ENCODE measurements at regions not wholly inside any gene's neighbourhood (a gene's known extent, or its start where the extent isn't known, plus 50 kb on each side); places are given as distances from the start of the nearest gene placed in this dataset.
A peak's percentile ranks its signal among the peaks of the same experiment; 100 is the strongest.

DNA sequence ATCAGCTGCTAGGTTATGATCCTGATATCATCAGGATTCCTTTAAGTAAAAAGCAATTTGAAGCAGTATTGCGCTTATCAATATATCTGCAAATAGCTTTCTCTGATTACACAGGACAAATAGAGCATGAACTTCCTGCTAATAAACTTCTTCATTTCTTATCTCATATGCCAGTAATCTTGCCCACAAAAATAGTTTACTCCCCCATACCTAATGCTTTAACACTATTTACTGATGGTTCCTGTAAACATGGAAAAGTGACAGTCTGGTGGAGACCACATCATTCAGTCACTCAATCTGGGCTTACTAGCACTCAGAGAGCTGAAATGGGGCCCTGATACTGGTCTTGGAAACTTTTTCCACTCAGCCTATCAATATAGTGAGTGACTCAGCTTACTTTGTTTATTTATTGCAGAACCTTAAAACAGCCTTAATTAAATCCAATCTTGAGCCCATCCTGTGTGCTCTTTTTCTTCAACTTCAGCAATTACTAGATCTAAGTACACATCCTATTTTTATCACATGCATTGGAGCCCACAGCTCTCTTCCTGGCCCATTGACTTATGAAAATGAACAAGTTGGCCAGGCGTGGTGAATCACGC lies 1464.3 kb downstream of the UQCRFS1 start:
- intact Hi-C loops (cut with micrococcal nuclease): no loop called here
- Mint-ChIP-seq H3K9me3 (peaks cover 2 to 31% (median 11%) of the 10 kb centered on the region in 8 donors), H3K4me3 (no peak overlapping the region), H3K27ac (no peak overlapping the region), H3K36me3 (peaks cover 4 to 8% of the 10 kb centered on the region in 2 donors), H3K4me1 (peaks cover 6 to 24% (median 7%) of the 10 kb centered on the region in 4 donors), H3K27me3 (no peaks in the 10 kb centered on the region)
- no peak for DNase-seq
- no peaks in the 10 kb centered on the region for H3K4me1 ChIP-seq (ENCODE audit: insufficient read depth, low read length)
- ChIA-PET POLR2A (ENCODE audit: partially characterized antibody) (no interaction called here), CTCF (ENCODE audit: partially characterized antibody) (no interaction called here)
- H3K9me3 ChIP-seq (ENCODE audit: control insufficient read depth in 1 of 2, low read length in 2 of 2): no peaks in the 10 kb centered on the region
- no peaks in the 10 kb centered on the region for H3K27me3 ChIP-seq (ENCODE audit: insufficient read depth, low read length)
- no peaks in the 10 kb centered on the region for H3K36me3 ChIP-seq (ENCODE audit: insufficient read depth, low read length)
- no peak overlapping the region for H3K27ac ChIP-seq (ENCODE audit: low read depth, low read length)
- H3K4me3 ChIP-seq (ENCODE audit: low read length in 2 of 2): no peak overlapping the region

DNA sequence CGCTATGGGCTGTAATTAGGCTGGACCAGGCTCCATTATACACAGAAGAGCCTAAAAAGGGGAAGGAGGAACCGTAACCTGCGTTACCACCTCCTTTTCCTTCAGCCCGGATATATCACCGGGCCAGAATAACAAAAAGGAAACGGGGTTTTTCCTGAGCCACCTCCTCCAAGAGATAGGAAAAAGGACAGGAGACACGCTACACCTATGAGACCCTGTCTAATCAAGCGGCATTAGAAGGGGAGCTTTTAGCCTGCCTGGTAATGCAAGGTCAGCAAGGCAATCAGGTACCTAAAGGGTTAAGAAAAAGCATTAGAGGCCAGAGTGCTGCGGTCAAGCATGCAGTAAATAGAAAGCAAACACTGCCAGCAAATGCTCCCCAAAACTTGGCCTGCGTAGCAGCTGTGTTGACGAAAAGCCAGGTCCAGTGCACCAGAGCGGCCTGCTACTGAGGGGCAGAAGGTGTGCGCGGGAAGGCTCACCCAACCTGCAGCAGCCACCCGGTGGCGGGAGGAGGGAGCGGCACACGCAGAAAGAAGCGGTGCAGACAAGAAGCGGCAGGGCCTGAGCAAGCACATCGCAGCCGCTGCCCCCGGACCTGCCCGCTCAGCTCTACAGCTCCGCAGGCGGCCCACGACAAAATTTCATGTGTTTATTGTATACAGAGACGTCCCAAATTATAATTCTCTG lies 1466.1 kb downstream of the UQCRFS1 start:
- H3K36me3 ChIP-seq (ENCODE audit: insufficient read depth, low read length): no peaks in the 10 kb centered on the region
- peaks cover 6 to 24% (median 7%) of the 10 kb centered on the region in 4 donors for H3K4me1 Mint-ChIP-seq
- peaks cover 4 to 21% of the 10 kb centered on the region in 2 donors for H3K36me3 Mint-ChIP-seq
- no peaks in the 10 kb centered on the region for H3K27me3 ChIP-seq (ENCODE audit: insufficient read depth, low read length)
- no peak overlapping the region for H3K27ac Mint-ChIP-seq
- intact Hi-C loops (cut with micrococcal nuclease): no loop called here
- no peak overlapping the region for H3K4me3 ChIP-seq (ENCODE audit: low read length in 2 of 2)
- no peaks in the 10 kb centered on the region for H3K9me3 ChIP-seq (ENCODE audit: control insufficient read depth in 1 of 2, low read length in 2 of 2)
- peaks cover 2 to 27% (median 11%) of the 10 kb centered on the region in 8 donors for H3K9me3 Mint-ChIP-seq
- POLR2A ChIA-PET (ENCODE audit: partially characterized antibody): no interaction called here
- peak overlapping the region in 2 of 8 donors; percentile 13 to 19 for H3K4me3 Mint-ChIP-seq
- CTCF ChIA-PET (ENCODE audit: partially characterized antibody): no interaction called here
- H3K27ac ChIP-seq (ENCODE audit: low read depth, low read length): no peak overlapping the region
- H3K27me3 Mint-ChIP-seq: no peaks in the 10 kb centered on the region
- no peak for DNase-seq
- no peaks in the 10 kb centered on the region for H3K4me1 ChIP-seq (ENCODE audit: insufficient read depth, low read length)

DNA sequence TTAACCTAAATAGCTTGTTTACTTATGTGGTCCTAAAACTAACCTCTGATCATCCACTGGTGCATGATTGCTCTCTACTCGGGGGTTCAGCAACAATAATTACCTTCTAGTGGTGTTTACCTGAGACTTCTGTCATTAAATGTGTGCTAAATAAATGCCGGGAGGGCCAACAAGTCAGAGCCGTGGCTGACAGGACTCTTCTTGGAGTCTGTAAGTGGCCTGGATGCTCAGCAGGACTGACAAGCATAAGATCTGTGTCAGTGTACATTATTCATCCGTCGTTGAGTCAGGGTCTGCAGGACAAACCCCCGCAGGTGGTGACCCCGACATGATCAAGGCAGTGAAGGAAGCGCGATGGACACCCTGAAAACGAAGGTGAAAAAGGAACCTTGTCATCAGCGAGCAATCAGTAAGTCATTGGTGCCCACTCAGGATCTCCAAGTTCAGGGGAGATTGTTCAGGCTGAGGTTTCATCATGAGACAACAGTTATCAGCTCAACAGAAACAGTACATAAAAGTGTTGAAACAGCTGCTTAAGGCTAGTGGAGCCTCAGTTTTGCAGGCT lies 1466.9 kb downstream of the UQCRFS1 start:
- no peaks in the 10 kb centered on the region for H3K27me3 ChIP-seq (ENCODE audit: insufficient read depth, low read length)
- intact Hi-C loops (cut with micrococcal nuclease): no loop called here
- Mint-ChIP-seq H3K9me3 (peaks cover 2 to 30% (median 13%) of the 10 kb centered on the region in 8 donors), H3K27ac (no peak overlapping the region), H3K4me3 (no peak overlapping the region), H3K4me1 (peaks cover 6 to 24% (median 7%) of the 10 kb centered on the region in 4 donors), H3K27me3 (no peaks in the 10 kb centered on the region), H3K36me3 (peaks cover 6 to 25% of the 10 kb centered on the region in 2 donors)
- no peaks in the 10 kb centered on the region for H3K4me1 ChIP-seq (ENCODE audit: insufficient read depth, low read length)
- no peak for DNase-seq
- H3K36me3 ChIP-seq (ENCODE audit: insufficient read depth, low read length): no peaks in the 10 kb centered on the region
- H3K9me3 ChIP-seq (ENCODE audit: control insufficient read depth in 1 of 2, low read length in 2 of 2): no peaks in the 10 kb centered on the region
- ChIA-PET CTCF (ENCODE audit: partially characterized antibody) (no interaction called here), POLR2A (ENCODE audit: partially characterized antibody) (no interaction called here)
- no peak overlapping the region for H3K4me3 ChIP-seq (ENCODE audit: low read length in 2 of 2)
- no peak overlapping the region for H3K27ac ChIP-seq (ENCODE audit: low read depth, low read length)

DNA sequence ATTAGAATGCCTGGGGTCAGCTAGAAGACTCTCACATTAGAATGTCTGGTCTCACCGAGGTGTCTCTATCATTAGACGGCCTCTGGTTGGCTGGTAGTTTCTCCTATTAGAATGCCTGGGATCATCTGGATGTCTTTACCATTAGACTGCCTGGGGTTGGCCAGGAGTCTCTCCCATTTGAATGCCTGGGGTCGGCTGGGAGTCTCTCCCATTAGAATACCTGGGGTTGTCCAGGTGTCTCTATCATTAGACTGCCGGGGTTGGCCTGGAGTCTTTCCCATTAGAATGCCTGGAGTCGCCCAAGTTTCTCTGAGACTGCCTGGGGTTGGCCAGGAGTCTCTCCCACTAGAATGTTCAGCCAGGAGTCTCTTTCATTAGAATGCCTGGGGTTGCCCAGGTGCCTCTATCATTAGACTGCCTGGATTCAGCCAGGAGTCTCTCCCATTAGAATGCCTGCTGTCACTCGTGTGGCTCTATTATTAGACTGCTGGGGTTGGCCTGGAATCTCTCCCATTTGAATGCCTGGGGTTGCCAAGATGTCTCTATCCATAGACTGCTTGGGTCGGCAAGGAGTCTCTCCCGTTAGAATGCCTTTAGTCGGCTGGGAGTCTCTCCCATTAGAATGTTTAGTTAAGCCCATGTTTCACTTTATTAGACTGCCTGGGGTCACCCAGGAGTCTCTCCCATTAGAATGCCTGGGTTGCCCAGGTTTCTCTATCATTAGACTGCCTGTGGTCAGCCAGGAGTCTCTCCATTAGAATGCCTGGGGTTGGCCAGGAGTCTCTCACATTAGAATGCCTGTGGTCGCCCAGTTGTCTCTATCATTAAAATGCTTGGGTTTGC lies 1467.8 kb downstream of the UQCRFS1 start:
- H3K4me3 Mint-ChIP-seq: no peak overlapping the region
- no peaks in the 10 kb centered on the region for H3K9me3 ChIP-seq (ENCODE audit: control insufficient read depth in 1 of 2, low read length in 2 of 2)
- H3K27me3 ChIP-seq (ENCODE audit: insufficient read depth, low read length): no peaks in the 10 kb centered on the region
- H3K4me1 ChIP-seq (ENCODE audit: insufficient read depth, low read length): no peaks in the 10 kb centered on the region
- H3K9me3 Mint-ChIP-seq: peaks cover 2 to 36% (median 16%) of the 10 kb centered on the region in 8 donors
- POLR2A ChIA-PET (ENCODE audit: partially characterized antibody): no interaction called here
- no peak overlapping the region for H3K27ac Mint-ChIP-seq
- no peaks in the 10 kb centered on the region for H3K27me3 Mint-ChIP-seq
- DNase-seq: no peak
- H3K4me3 ChIP-seq (ENCODE audit: low read length in 2 of 2): no peak overlapping the region
- H3K36me3 Mint-ChIP-seq: peaks cover 9 to 34% of the 10 kb centered on the region in 2 donors
- H3K36me3 ChIP-seq (ENCODE audit: insufficient read depth, low read length): no peaks in the 10 kb centered on the region
- H3K27ac ChIP-seq (ENCODE audit: low read depth, low read length): no peak overlapping the region
- H3K4me1 Mint-ChIP-seq: peaks cover 6 to 24% (median 7%) of the 10 kb centered on the region in 4 donors
- CTCF ChIA-PET (ENCODE audit: partially characterized antibody): no interaction called here
- intact Hi-C loops (cut with micrococcal nuclease): no loop called here

DNA sequence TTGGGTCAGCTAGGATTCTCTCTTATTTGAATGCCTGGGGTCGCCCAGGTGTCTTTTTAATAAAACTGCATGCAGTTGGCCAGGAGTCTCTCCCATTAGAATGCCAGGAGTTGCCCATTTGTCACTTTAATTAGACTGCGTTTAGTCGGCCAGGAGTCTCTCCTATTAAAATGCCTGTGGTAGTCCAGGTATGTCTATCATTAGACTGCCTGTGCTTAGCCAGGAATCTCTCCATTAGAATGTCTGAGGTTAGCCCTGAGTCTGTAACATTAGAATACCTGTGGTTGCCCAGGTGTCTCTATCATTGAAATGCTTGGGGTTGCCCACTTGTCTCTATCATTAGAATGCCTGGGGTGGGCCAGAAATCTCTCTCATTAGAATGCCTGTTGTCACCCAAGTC lies 1470.9 kb downstream of the UQCRFS1 start:
- Histone ChIP-seq H3K27me3 (ENCODE audit: insufficient read depth, low read length) (no peaks in the 10 kb centered on the region), H3K9me3 (ENCODE audit: control insufficient read depth in 1 of 2, low read length in 2 of 2) (peaks cover 0 to 11% of the 10 kb centered on the region in 2 donors), H3K4me1 (ENCODE audit: insufficient read depth, low read length) (no peaks in the 10 kb centered on the region), H3K36me3 (ENCODE audit: insufficient read depth, low read length) (no peaks in the 10 kb centered on the region), H3K4me3 (ENCODE audit: low read length in 2 of 2) (no peak overlapping the region), H3K27ac (ENCODE audit: low read depth, low read length) (no peak overlapping the region)
- Mint-ChIP-seq H3K27me3 (no peaks in the 10 kb centered on the region), H3K27ac (no peak overlapping the region), H3K9me3 (peaks cover 2 to 57% (median 35%) of the 10 kb centered on the region in 8 donors), H3K36me3 (peaks cover 35 to 61% of the 10 kb centered on the region in 2 donors), H3K4me1 (peaks cover 4 to 17% (median 7%) of the 10 kb centered on the region in 4 donors), H3K4me3 (no peak overlapping the region)
- CTCF ChIA-PET (ENCODE audit: partially characterized antibody): no interaction called here
- intact Hi-C loops (cut with micrococcal nuclease): no loop called here
- POLR2A ChIA-PET (ENCODE audit: partially characterized antibody): no interaction called here
- DNase-seq: no peak

DNA sequence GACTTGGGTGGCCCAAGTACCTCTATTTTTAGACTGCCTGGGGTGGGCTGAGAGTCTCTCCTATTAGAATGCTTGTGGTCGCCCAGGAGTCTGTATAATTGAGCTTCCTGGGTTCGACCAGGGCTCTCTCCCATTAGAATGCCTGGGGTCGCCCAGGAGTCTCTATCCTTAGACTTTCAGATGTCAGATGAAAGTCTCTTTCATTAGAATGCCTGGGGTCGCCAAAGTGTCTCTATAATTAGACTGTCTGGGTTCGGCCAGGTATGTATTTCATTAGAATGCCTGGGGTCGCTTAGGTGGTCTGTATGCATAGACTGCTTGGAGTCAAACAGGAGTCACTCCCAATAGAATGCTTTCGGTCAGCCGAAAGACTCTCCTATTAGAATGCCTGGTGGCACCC lies 1471.7 kb downstream of the UQCRFS1 start:
- POLR2A ChIA-PET (ENCODE audit: partially characterized antibody): no interaction called here
- Histone ChIP-seq H3K27ac (ENCODE audit: low read depth, low read length) (no peak overlapping the region), H3K27me3 (ENCODE audit: insufficient read depth, low read length) (no peaks in the 10 kb centered on the region), H3K4me3 (ENCODE audit: low read length in 2 of 2) (no peak overlapping the region), H3K36me3 (ENCODE audit: insufficient read depth, low read length) (no peaks in the 10 kb centered on the region), H3K4me1 (ENCODE audit: insufficient read depth, low read length) (no peaks in the 10 kb centered on the region), H3K9me3 (ENCODE audit: control insufficient read depth in 1 of 2, low read length in 2 of 2) (peaks cover 0 to 11% of the 10 kb centered on the region in 2 donors)
- H3K27ac Mint-ChIP-seq: no peak overlapping the region
- H3K4me3 Mint-ChIP-seq: no peak overlapping the region
- peaks cover 4 to 9% (median 6%) of the 10 kb centered on the region in 4 donors for H3K4me1 Mint-ChIP-seq
- intact Hi-C loops (cut with micrococcal nuclease): no loop called here
- peaks cover 43 to 67% of the 10 kb centered on the region in 2 donors for H3K36me3 Mint-ChIP-seq
- H3K9me3 Mint-ChIP-seq: peaks cover 2 to 65% (median 42%) of the 10 kb centered on the region in 8 donors
- DNase-seq: no peak
- CTCF ChIA-PET (ENCODE audit: partially characterized antibody): no interaction called here
- H3K27me3 Mint-ChIP-seq: no peaks in the 10 kb centered on the region

DNA sequence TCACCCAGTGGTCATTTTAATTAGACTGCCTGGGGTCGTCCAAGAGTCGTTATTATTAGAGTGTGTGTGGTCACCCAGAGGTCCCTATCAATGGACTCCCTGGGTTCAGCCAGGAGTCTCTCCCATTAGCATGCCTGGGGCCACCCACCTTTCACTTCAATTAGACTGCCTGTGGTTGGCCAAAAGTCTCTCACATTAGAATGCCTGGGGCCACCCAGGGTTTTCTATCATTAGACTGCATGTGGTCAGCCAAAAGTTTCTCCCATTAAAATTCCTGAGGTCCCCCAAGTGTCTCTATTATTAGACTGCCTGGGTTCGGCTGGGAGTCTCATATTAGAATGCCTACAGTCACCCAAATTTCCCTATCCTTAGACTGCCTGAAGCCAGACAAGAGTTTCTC lies 1472.6 kb downstream of the UQCRFS1 start:
- no peak overlapping the region for H3K27ac Mint-ChIP-seq
- H3K9me3 Mint-ChIP-seq: peaks cover 2 to 66% (median 49%) of the 10 kb centered on the region in 8 donors
- H3K4me3 ChIP-seq (ENCODE audit: low read length in 2 of 2): no peak overlapping the region
- ChIA-PET POLR2A (ENCODE audit: partially characterized antibody) (no interaction called here), CTCF (ENCODE audit: partially characterized antibody) (no interaction called here)
- H3K27ac ChIP-seq (ENCODE audit: low read depth, low read length): no peak overlapping the region
- intact Hi-C loops (cut with micrococcal nuclease): no loop called here
- H3K36me3 ChIP-seq (ENCODE audit: insufficient read depth, low read length): no peaks in the 10 kb centered on the region
- DNase-seq: no peak
- no peaks in the 10 kb centered on the region for H3K4me1 ChIP-seq (ENCODE audit: insufficient read depth, low read length)
- H3K27me3 ChIP-seq (ENCODE audit: insufficient read depth, low read length): no peaks in the 10 kb centered on the region
- H3K4me3 Mint-ChIP-seq: no peak overlapping the region
- H3K9me3 ChIP-seq (ENCODE audit: control insufficient read depth in 1 of 2, low read length in 2 of 2): peaks cover 0 to 11% of the 10 kb centered on the region in 2 donors
- H3K27me3 Mint-ChIP-seq: no peaks in the 10 kb centered on the region
- peaks cover 0 to 2% (median under 1%) of the 10 kb centered on the region in 4 donors for H3K4me1 Mint-ChIP-seq
- peaks cover 52 to 75% of the 10 kb centered on the region in 2 donors for H3K36me3 Mint-ChIP-seq
